ENCODE measurements at regions not wholly inside any gene's neighbourhood (a gene's known extent, or its start where the extent isn't known, plus 50 kb on each side); places are given as distances from the start of the nearest gene placed in this dataset.

- TF ChIP-seq SMAD3 (CRISPR knock-in tag; conservative IDR thresholded peaks at IDR 0.05) (peak; percentile 66), TCF3 (CRISPR knock-in tag; IDR thresholded peaks at IDR 0.05) (no peak), RFX5 (IDR thresholded peaks at IDR 0.05; ENCODE audit: low read depth, low read length) (no peak), RBBP5 (IDR thresholded peaks at IDR 0.05; ENCODE audit: borderline replicate concordance, insufficient read depth, low read length, poor library complexity, severe bottlenecking) (no peak), ETS1 (conservative IDR thresholded peaks at IDR 0.05; ENCODE audit: control insufficient read depth, low read depth, low read length) (no peak), NRF1 (conservative IDR thresholded peaks at IDR 0.05 in 1 of 2, IDR thresholded peaks at IDR 0.05 in 1 of 2) (no peak), ZNF780A (CRISPR knock-in tag; IDR thresholded peaks at IDR 0.05) (no peak), RREB1 (CRISPR knock-in tag; IDR thresholded peaks at IDR 0.05) (no peak), CAMTA2 (CRISPR knock-in tag; conservative IDR thresholded peaks at IDR 0.05) (no peak), E4F1 (CRISPR knock-in tag; IDR thresholded peaks at IDR 0.05; ENCODE audit: borderline replicate concordance) (0 out of 2 replicates have a peak, but pooled peaks have one; percentile 27), TBL1XR1 (IDR thresholded peaks at IDR 0.05; ENCODE audit: low read length in 2 of 2) (no peak), ATF3 (IDR thresholded peaks at IDR 0.05) (peak; percentile 58), ATF3 (CRISPR knock-in tag; conservative IDR thresholded peaks at IDR 0.05) (no peak), CSDE1 (IDR thresholded peaks at IDR 0.05) (no peak)
Measured at GRCh38 chr6:125598422-125598821, 151.0 kb upstream of the HEY2 start (continued).
